PC-3 (cell line): ENCODE measurements at regions not wholly inside any gene's neighbourhood (a gene's known extent, or its start where the extent isn't known, plus 50 kb on each side); places are given as distances from the start of the nearest gene placed in this dataset.

ENCODE experiments used
- CTCF ChIP-seq: fragments of 300-600 bp; sonication (generic); conservative IDR thresholded peaks from 2 replicates; pipeline ENCODE4 v1.5.1; 2017; ENCODE audit warnings: antibody characterized with exemption, low read depth, mild to moderate bottlenecking, low read length
- EZH2 ChIP-seq: fragments of 300-600 bp; sonication (generic); IDR thresholded peaks from one replicate; pipeline ENCODE4 v1.6.1; 2017; ENCODE audit warnings: antibody characterized with exemption, mild to moderate bottlenecking, low read length; ENCODE audit not compliant: unreplicated experiment
- EZH2phosphoT487 ChIP-seq: fragments of 300-600 bp; sonication (generic); IDR thresholded peaks from 2 replicates; pipeline ENCODE4 v1.6.1; 2018; ENCODE audit warnings: mild to moderate bottlenecking, antibody characterized with exemption, low read length, borderline replicate concordance

- no peak for TF ChIP-seq CTCF
- TF ChIP-seq EZH2 = no peak
- no peak for TF ChIP-seq EZH2phosphoT487
These were observed 153.8 kb upstream of the SERP2 start for GRCh38 chr13:44219577-44220548.
